ENCODE measurements at regions not wholly inside any gene's neighbourhood (a gene's known extent, or its start where the extent isn't known, plus 50 kb on each side); places are given as distances from the start of the nearest gene placed in this dataset.
A peak's percentile ranks its signal among the peaks of the same experiment; 100 is the strongest.
"Not testable (repeated sequence)": the region's sequence is repeated elsewhere in the genome, so short reads cannot be mapped to it uniquely, and the experiment has no call there.

DNA sequence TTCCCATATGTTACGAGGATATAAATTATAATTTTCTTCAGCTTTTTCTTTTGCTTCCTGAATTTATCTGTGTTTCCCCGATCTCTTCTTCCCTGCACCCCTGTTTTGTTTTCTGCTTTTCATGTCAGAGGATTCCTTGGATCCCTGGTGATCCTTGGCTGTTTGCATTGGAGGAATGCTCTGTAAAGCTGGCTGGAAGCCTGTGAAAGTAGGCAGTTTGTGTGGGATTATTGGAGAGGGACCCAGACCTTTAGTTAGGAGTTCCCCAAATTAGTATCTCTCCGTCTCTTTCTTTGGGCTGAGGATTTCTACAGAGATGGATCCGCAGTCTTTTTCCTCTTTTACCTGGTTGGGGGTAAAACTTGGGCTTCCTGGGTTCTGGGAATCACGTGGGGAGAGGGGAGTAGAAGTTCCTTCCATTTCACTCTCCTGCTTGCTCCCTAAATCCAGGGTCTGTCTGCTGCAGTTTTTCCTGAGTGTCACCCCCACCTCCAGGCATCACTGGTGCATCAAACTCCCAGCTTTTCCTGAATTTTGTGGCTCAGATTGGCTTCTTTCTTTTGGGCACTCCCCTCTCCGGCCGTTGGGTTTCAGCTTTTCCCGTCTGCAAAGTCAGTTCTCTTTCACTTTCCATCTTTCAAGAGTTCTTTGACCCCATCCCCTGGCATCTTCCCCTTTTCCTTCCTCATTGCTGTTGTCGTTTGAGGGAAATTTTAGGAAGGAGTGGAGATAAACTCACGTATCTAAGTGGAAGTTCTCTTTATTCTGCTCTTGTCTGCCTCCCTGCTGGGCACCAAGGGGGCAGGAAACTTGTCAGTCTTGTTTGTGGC is 79.1 kb upstream of the ALX4 start:
- no peak for DNase-seq (ENCODE audit: low read depth)

GRCh38 chr11:44389963-44390605 is 80.1 kb upstream of the ALX4 start:
- DNase-seq (ENCODE audit: low read depth), result no peak

- DNase-seq (ENCODE audit: low read depth), result not testable (repeated sequence)
These were observed 81.1 kb upstream of the ALX4 start for GRCh38 chr11:44391004-44391403.

DNA sequence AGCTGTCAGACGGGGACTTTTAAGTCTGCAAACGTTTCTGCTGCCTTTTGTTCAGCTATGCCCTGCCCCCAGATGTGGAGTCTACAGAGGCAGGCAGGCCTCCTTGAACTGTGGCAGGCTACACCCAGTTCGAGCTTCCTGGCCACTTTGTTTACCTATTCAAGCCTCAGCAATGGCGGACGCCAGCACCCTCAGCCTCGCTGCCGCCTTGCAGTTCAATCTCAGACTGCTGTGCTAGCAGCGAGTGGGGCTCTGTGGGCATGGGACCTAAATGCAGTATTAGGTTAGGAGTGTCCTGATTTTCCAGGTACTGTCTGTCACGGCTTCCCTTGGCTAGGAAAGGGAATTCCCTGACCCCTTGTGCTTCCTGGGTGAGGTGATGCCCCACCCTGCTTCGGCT is 86.8 kb upstream of the ALX4 start:
- DNase-seq (ENCODE audit: low read depth), result not testable (repeated sequence)

DNA sequence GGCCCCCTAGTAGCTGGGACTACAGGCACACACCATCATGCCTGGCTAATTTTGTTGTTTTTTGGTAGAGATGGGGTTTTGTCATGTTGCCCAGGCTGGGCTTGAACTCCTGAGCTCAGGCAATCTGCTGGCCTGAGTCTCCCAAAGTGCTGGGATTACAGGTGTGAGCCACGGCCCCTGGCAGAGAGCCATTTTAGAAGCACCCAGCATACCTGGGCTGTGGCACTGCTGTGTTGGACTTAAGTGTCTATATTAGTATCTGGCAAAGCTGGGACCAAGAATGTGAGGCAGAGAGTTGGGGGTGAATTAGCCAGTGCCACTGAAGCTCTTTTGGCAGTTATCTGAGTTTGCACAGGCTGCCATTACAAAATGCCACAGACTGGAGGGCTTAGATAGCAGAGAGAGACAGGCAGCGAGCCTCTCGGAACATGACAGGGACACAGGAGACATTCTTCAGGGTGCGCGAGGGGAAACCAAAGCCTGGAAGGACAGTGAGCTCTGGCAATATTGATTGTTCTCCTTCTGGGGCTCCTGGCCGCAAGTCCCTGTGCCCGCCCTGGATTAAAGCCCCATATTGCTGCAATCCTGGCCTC is 87.7 kb upstream of the ALX4 start:
- no peak for DNase-seq (ENCODE audit: low read depth)

- peak; percentile 13 for DNase-seq (ENCODE audit: low read depth)
These were observed 88.5 kb upstream of the ALX4 start for GRCh38 chr11:44398266-44399030.

- no peak for DNase-seq (ENCODE audit: low read depth)
These were observed 90.0 kb upstream of the ALX4 start for GRCh38 chr11:44399968-44400367.

GRCh38 chr11:44400431-44400830 is 90.5 kb upstream of the ALX4 start:
- DNase-seq (ENCODE audit: low read depth), result no peak

DNA sequence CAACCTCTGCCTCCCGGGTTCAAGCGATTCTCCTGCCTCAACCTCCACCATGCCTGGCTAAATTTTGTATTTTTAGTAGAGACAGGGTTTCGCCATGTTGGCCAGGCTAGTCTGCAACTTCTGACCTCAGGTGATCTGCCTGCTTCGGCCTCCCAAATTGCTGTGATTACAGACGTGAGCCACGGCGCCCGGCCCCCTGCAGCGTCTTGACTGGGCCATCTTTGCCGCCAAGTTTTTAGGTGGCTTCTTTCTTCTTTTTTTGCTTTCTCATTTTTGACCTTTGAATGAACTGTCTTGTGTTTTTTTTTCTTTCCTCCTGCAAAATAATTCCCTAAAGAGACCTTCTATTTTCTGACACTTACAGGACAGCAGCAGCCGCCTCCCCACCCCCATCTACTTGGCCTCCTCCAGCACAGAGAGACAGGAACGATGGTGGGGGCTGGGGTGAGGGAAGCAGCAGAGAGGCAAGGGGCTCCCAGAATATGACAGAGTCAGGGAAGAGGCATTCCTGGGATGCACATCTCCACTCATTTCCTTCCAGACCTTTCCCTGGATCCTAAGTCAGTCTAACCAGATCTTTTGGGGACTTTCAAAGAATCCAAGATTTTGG is 92.6 kb upstream of the ALX4 start:
- DNase-seq (ENCODE audit: low read depth), result no peak

- DNase-seq (ENCODE audit: low read depth), result no peak
These were observed 93.2 kb upstream of the ALX4 start for GRCh38 chr11:44403176-44403575.

DNA sequence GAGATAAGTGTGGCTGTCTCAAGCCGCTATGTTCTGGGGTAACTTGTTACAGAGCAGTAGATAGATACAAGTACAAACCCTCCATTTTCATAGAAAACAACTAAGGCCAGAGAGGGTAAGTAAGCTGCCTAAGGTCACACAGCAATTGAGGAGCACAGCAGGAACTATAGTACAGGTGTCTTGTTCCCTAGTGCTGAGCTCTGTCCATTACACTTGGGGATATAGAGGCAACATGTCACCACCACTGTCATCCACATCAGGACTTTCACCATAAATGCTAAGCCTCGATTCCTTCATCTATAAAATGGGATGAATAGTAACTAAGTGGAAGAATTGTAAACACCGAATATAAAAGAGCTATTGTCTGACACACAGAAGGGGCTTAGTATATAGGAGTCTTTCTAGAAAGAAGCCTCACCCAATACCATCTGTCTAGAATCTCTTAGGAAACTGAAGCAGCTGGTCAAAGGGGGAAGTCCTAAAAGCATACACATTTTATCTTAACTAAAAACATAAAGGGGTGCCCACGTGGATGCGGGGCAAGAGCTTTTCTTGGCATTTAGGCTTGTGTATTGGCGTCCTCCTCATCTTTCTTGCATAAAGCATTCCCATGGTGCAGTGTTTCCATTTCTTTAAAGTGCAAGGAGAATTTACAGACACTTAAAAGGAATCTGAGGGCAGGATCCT is 93.8 kb upstream of the ALX4 start:
- DNase-seq (ENCODE audit: low read depth), result no peak

DNA sequence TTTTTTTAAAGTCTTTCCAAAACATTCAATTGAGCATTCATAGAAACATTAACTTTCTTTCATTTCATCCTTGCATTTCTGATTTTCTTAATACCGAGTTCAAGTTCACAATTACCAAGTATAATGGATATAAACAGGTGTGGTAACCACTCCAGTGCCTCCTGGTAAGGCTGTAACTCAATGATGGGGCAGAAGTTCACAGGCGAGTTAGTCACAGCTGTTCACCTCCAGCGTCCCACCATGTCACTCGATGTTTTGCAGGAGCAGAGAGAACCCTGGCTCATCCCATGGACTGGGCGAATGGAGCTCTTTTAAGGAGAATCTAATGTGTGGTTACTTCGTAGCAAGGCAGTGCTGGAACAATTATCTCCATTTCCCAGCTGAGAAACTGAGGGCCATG is 94.4 kb upstream of the ALX4 start:
- no peak for DNase-seq (ENCODE audit: low read depth)

DNA sequence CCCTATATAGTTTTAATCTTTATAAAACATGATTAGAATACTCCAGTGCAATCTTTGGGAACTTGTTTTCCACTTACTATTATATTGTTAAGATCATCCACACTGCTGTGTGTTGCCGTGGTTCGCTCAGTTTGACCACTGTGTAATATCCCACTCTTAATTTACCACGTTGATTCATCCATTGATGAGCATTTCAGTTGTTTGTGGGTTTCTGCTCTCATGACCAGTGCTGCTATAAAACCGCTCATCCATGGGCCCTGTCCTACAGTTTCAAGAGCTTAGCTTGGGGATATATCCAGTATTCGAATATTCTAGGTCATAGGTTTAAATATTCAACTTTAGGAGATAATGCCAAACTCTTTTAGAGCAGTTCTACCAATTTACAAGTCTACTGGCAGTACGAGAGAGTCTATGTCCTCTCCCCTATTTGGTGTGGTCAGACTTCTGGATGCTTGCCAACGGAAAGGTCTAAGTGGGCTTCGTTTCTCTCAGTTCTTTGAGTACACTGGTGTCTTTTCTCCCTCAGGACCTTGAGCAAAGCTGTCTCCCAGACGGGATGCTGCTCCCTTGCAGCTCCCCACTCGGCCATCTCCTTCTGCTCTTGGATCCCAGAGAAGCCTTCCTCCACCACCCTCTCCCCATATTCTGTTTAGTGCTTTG is 94.9 kb upstream of the ALX4 start:
- no peak for DNase-seq (ENCODE audit: low read depth)

GRCh38 chr11:44407211-44407996 is 97.5 kb upstream of the ALX4 start:
- no peak for DNase-seq (ENCODE audit: low read depth)

- DNase-seq (ENCODE audit: low read depth), result no peak
These were observed 98.2 kb upstream of the ALX4 start for GRCh38 chr11:44408141-44408540.

DNA sequence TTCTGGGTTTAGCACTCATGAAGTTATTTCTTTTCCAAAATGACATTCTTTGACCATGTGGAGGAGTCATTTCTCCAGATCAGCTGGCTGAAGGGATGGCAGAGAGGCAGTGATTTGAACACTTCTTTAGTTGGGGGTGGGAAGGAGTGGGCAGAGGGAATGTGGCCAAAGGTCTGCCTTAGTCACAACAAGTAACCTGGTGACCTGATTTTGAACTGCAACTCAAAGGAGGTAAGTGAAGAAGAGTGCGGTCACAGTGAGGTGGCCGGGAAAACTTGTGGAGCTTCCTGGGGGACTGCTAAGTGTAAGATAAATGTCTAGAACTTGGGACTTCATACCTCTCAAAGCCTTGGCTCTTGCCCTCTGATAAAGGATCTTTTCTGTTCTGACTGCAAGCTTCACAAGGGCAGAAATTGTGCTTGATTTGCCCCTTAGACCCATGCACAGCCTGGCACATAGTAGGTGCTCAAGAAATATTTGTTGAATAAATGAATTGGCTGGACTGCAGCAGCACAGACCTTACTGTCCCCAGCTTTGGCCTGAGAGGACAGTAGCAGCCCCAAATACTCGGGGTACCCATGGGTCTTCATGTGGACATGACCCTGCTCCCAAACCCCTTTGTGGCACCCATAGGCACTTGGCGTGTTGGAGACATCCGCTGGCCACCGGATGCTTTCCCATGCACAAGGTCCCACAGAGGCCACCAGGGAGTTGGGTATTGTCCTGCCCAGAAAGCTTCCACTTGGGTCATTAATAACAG is 99.0 kb upstream of the ALX4 start:
- no peak for DNase-seq (ENCODE audit: low read depth)

DNA sequence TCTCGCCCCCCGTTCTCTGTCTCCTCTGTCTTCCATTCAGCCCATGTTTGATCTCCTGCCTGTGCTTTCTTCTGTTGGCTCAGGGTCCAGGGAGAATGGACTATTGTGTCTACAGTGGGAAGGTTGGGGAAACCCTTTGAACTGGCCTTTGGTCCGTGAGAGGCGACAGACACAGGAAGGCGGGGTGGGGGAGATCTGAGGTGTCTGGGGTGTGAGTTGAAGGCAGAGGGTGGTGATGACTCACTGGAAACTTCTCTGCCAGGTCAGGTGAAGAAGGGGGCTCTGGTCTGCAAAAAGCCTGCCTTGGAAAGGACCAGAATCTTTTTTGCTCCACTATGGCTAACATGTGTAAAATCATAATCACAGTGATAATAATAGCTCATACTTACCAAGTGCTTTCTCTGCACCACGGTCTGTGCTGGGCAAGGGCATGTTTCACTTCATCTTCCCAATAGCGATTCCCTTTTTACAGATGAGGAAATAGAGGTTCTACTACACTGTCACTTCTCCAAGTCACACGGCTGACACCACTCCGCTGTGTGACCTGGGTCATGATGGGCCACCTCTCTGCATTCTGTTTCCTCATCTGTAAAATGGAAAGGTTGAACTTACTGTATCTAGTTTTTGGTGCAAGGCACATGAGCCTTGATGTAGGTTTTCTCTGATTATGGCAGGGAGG is 99.8 kb upstream of the ALX4 start:
- DNase-seq (ENCODE audit: low read depth), result no peak

DNA sequence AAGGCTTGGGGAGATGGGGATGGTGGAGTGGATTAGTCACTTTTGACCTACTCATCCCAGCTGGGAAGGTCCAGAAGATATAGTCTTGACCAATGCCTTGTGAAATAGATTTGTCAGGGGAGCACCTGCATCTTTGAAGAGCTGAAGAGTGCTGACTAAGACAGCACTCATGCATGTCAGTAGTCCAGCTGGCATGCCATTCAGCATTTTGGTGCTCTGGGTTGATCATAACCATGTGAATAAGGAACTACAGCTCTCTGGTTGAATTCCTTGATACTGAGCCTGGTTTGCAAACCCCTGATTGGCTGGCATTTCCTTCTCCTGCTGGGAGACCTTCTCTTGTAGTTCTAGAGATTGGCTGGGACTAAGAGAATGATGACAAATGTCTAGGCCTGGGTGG is 106.8 kb upstream of the ALX4 start:
- DNase-seq (ENCODE audit: low read depth), result no peak
